ENCODE measurements at regions not wholly inside any gene's neighbourhood (a gene's known extent, or its start where the extent isn't known, plus 50 kb on each side); places are given as distances from the start of the nearest gene placed in this dataset.

DNA sequence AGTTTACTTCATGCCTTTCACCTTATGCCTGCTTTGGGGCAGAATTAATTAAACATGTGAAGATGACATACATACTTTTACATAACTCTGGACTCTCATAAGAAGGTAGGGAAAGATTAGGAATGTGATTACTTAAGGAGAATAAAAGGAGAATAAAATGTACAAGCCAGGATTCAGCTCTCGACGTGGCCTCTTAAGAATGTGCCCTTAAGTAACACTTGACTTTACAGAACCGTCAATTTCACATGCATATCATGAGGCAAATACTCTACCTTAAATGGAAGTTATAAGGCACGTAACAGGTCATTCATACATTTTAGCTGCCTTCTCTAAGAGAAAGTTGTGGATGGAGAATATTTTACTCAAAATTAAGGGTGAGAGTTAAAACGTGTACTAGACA lies 263.7 kb upstream of the LMCD1 start:
- TF ChIP-seq, protein P1, sequence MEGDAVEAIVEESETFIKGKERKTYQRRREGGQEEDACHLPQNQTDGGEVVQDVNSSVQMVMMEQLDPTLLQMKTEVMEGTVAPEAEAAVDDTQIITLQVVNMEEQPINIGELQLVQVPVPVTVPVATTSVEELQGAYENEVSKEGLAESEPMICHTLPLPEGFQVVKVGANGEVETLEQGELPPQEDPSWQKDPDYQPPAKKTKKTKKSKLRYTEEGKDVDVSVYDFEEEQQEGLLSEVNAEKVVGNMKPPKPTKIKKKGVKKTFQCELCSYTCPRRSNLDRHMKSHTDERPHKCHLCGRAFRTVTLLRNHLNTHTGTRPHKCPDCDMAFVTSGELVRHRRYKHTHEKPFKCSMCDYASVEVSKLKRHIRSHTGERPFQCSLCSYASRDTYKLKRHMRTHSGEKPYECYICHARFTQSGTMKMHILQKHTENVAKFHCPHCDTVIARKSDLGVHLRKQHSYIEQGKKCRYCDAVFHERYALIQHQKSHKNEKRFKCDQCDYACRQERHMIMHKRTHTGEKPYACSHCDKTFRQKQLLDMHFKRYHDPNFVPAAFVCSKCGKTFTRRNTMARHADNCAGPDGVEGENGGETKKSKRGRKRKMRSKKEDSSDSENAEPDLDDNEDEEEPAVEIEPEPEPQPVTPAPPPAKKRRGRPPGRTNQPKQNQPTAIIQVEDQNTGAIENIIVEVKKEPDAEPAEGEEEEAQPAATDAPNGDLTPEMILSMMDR (IDR thresholded peaks at IDR 0.05; ENCODE audit: borderline replicate concordance, extremely low read depth, insufficient read depth), result no peak
- Histone ChIP-seq H3K36me3 (ENCODE audit: control insufficient read depth in 2 of 3, insufficient read depth in 3 of 3, low read length in 3 of 3) (no peaks in the 10 kb centered on the region), H3K4me1 (ENCODE audit: control insufficient read depth in 2 of 3, insufficient read depth in 2 of 3, low read depth in 1 of 3, low read length in 3 of 3) (no peaks in the 10 kb centered on the region), H3K9me3 (ENCODE audit: control insufficient read depth in 2 of 3, insufficient read depth in 1 of 3, low read length in 3 of 3) (peaks cover 0 to 6% (median 0%) of the 10 kb centered on the region in 3 donors), H3K27me3 (ENCODE audit: control insufficient read depth, insufficient read depth, low read length) (no peaks in the 10 kb centered on the region), H3K9ac (ENCODE audit: low read length in 3 of 3) (no peak overlapping the region), H3K4me3 (ENCODE audit: low read length in 3 of 3) (no peak overlapping the region), H3K27ac (ENCODE audit: low read depth in 2 of 2, low read length in 2 of 2) (no peak overlapping the region)
- FAIRE-seq (no peak), DNase-seq (no peak)
- intact Hi-C loops (cut with DNase I), result no loop called here

GRCh38 chr3:8238432-8238831 lies 263.2 kb upstream of the LMCD1 start:
- no peak overlapping the region for H3K27ac ChIP-seq (ENCODE audit: low read depth in 2 of 2, low read length in 2 of 2)
- H3K4me3 ChIP-seq (ENCODE audit: low read length in 3 of 3), result no peak overlapping the region
- TF ChIP-seq, protein P1 (IDR thresholded peaks at IDR 0.05; ENCODE audit: borderline replicate concordance, extremely low read depth, insufficient read depth), result no peak
- H3K4me1 ChIP-seq (ENCODE audit: control insufficient read depth in 2 of 3, insufficient read depth in 2 of 3, low read depth in 1 of 3, low read length in 3 of 3), result no peaks in the 10 kb centered on the region
- peaks cover 0 to 6% (median 0%) of the 10 kb centered on the region in 3 donors for H3K9me3 ChIP-seq (ENCODE audit: control insufficient read depth in 2 of 3, insufficient read depth in 1 of 3, low read length in 3 of 3)
- FAIRE-seq, result no peak
- DNase-seq, result no peak
- intact Hi-C loops (cut with DNase I), result no loop called here
- H3K27me3 ChIP-seq (ENCODE audit: control insufficient read depth, insufficient read depth, low read length), result no peaks in the 10 kb centered on the region
- H3K36me3 ChIP-seq (ENCODE audit: control insufficient read depth in 2 of 3, insufficient read depth in 3 of 3, low read length in 3 of 3), result no peaks in the 10 kb centered on the region
- no peak overlapping the region for H3K9ac ChIP-seq (ENCODE audit: low read length in 3 of 3)

DNA sequence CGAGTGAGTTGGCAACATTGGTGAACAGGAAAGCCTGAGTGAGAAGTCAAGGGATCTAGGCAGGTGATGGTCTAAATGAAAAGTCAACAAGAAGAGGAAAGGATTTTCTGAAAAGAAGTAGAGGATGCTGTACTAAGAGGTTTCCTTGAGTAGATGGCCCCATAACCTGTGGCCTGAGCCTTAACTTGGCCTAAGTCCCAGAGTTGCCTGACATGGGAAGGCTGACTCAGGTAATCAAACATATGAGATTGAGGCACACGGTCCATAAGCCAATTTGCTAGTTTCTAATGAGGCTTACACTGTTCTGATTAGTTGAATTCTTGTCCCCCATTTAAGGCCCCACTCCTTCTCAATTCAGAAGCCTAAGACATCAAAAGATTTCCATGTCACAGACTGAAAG lies 262.5 kb upstream of the LMCD1 start:
- H3K27ac ChIP-seq (ENCODE audit: low read depth in 2 of 2, low read length in 2 of 2), result no peak overlapping the region
- no peak overlapping the region for H3K4me3 ChIP-seq (ENCODE audit: low read length in 3 of 3)
- H3K36me3 ChIP-seq (ENCODE audit: control insufficient read depth in 2 of 3, insufficient read depth in 3 of 3, low read length in 3 of 3), result no peaks in the 10 kb centered on the region
- H3K27me3 ChIP-seq (ENCODE audit: control insufficient read depth, insufficient read depth, low read length), result no peaks in the 10 kb centered on the region
- intact Hi-C loops (cut with DNase I), result no loop called here
- no peak for DNase-seq
- H3K9ac ChIP-seq (ENCODE audit: low read length in 3 of 3), result no peak overlapping the region
- H3K9me3 ChIP-seq (ENCODE audit: control insufficient read depth in 2 of 3, insufficient read depth in 1 of 3, low read length in 3 of 3), result peaks cover 0 to 6% (median 0%) of the 10 kb centered on the region in 3 donors
- TF ChIP-seq, protein P1 (IDR thresholded peaks at IDR 0.05; ENCODE audit: borderline replicate concordance, extremely low read depth, insufficient read depth), result no peak
- no peak for FAIRE-seq
- H3K4me1 ChIP-seq (ENCODE audit: control insufficient read depth in 2 of 3, insufficient read depth in 2 of 3, low read depth in 1 of 3, low read length in 3 of 3), result no peaks in the 10 kb centered on the region

All from kidney (tissue), 13 donors.